Pancreas (tissue), 10 donors: ENCODE measurements at regions not wholly inside any gene's neighbourhood (a gene's known extent, or its start where the extent isn't known, plus 50 kb on each side); places are given as distances from the start of the nearest gene placed in this dataset.

Experiments used
- ATAC-seq, 4 donors: fragments of 200-7000 bp; cut with Tn5 transposase; one replicate each; pipeline versions ENCODE4 v1.8.0 to v1.9.1; 2020; ENCODE audit warnings: mild to moderate bottlenecking in 4 of 4, moderate library complexity in 4 of 4
- DNase-seq, 6 donors: peaks; one replicate each; pipeline ENCODE4 v3.0.0-alpha.2; 2020
- FAIRE-seq: peaks from 2 replicates; lab custom pipeline; 2012; peaks lifted over from hg19 to GRCh38; lab: Jason Lieb, UNC
- H3K27ac ChIP-seq, 4 donors: fragments of 200-600 bp; sonication (generic); 1 replicate in 3 of 4; 2 replicates in 1 of 4; pipeline versions ENCODE4 v1.5.0 to v1.8.0; 2020
- H3K27me3 ChIP-seq, 4 donors: fragments of 200-600 bp; one replicate each; pipeline ENCODE4 v1.8.0; 2021
- H3K36me3 ChIP-seq, 3 donors: fragments of 200-600 bp; sonication (generic) in 1 of 3; one replicate each; pipeline versions ENCODE4 v1.5.0 to v1.8.0; 2020 to 2021
- H3K4me1 ChIP-seq, 3 donors: fragments of 200-600 bp; one replicate each; pipeline ENCODE4 v1.8.0; 2021
- H3K4me3 ChIP-seq, 4 donors: fragments of 200-600 bp; sonication (generic) in 2 of 4; one replicate each; pipeline versions ENCODE4 v1.5.0 to v1.8.0; 2020 to 2021
- H3K9me3 ChIP-seq, 4 donors: fragments of 200-600 bp; one replicate each; pipeline ENCODE4 v1.8.0; 2021
- CTCF ChIP-seq, 4 donors: fragments of 200-600 bp; sonication (generic) in 3 of 4; IDR thresholded peaks; one replicate each; pipeline versions ENCODE4 v1.5.0 to v1.8.0; 2021; ENCODE audit warnings: antibody characterized with exemption in 4 of 4
- WGBS, 2 donors: extraction: QIAGEN DNeasy Blood & Tissue Kit; methylation state at CpG; one replicate each; pipeline ENCODE4 v1.1.7; 2013; 5-methylcytosine and 5-hydroxymethylcytosine counted together
- intact Hi-C, 3 donors: fragments of 100-400 bp; cut with DNase I; formaldehyde crosslinking; loops; one replicate each; pipeline versions ENCODE4 v1.11.1 to v1.14.2; 2022
- donor health status: healthy with polysubstance abuse.
- donor health status: DM: no; HTN: no; CAD: no; lungs with moderate emphysema.
- donor health status: DM: no; HTN: no; CAD: no.
- donor health status: control.
- donor health status: control.
- donor health status: Bipolar disorder and iron deficiency.
- donor health status: DM: yes; HTN: yes; CAD: no.
- donor health status: DM: no; HTN: no; CAD: no.
- donor health status: DM: no; HTN: no; CAD: no.
- donor health status: DM: yes; HTN: yes; CAD: no.

DNA sequence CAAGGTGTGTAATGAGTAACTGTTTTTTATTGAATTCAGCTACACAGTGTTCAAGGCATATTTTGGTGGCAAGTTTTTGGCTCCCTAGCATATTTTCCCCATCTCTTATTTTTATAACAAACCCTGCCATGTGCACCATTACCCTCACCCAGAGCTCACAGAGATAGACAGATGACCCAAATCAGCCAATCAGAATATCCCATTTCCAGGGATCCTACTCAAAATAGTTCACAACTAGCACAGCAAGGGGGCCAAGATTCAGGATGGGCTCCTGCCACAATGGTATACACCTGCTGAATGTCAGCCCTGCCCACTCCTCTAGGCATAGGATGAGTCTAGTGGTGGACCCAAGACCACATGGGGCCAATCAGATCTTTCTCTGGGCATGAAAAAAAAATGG, 78.8 kb upstream of the SETMAR start:
- no peak for FAIRE-seq
- H3K4me1 ChIP-seq: no peaks in the 10 kb centered on the region
- no peak for ATAC-seq
- no peaks in the 10 kb centered on the region for H3K36me3 ChIP-seq
- H3K27me3 ChIP-seq: no peaks in the 10 kb centered on the region
- H3K4me3 ChIP-seq: no peak overlapping the region
- no peak for DNase-seq
- no peak for TF ChIP-seq CTCF (IDR thresholded peaks at IDR 0.05)
- intact Hi-C loops: no loop called here
- no peaks in the 10 kb centered on the region for H3K9me3 ChIP-seq
- no peak overlapping the region for H3K27ac ChIP-seq

DNA sequence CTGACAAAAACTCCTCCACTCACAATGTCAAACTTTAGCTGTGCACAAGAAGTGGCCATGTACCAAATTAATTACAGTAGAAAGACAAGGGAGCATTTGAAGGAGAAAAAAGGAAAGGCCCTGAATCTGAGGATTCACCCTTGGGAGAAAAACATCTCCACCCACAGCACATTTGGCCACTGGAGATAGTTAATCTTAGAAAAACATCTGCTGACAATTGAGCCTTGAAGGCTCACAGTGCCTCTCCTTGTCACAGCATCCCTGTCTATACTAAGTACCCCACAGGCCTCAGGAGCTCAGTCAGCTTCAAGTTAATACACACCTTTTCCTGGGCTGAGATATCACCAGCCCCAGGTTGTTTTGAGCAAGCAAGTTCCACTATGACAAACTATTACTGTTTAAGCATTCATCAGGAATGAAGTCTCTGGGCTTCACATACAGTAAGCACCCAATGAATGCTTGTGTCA, 78.1 kb upstream of the SETMAR start:
- H3K9me3 ChIP-seq: no peaks in the 10 kb centered on the region
- TF ChIP-seq CTCF (IDR thresholded peaks at IDR 0.05): no peak
- ATAC-seq (no peak), DNase-seq (no peak), FAIRE-seq (no peak)
- no peaks in the 10 kb centered on the region for H3K27me3 ChIP-seq
- intact Hi-C loops: no loop called here
- H3K27ac ChIP-seq: no peak overlapping the region
- no peaks in the 10 kb centered on the region for H3K4me1 ChIP-seq
- H3K4me3 ChIP-seq: no peak overlapping the region
- H3K36me3 ChIP-seq: no peaks in the 10 kb centered on the region

- Histone ChIP-seq H3K27ac (no peak overlapping the region), H3K4me3 (no peak overlapping the region), H3K36me3 (no peaks in the 10 kb centered on the region), H3K4me1 (no peaks in the 10 kb centered on the region), H3K27me3 (no peaks in the 10 kb centered on the region), H3K9me3 (no peaks in the 10 kb centered on the region)
- ATAC-seq (no peak), FAIRE-seq (no peak), DNase-seq (no peak)
- 77 to 87% methylated on average over 2 of the region's 2 CpGs for WGBS, 2 donors
- no peak for TF ChIP-seq CTCF (IDR thresholded peaks at IDR 0.05)
- intact Hi-C loops: no loop called here
These were observed 74.9 kb upstream of the SETMAR start for GRCh38 chr3:4228295-4228694.

- Histone ChIP-seq H3K36me3 (no peaks in the 10 kb centered on the region), H3K4me1 (no peaks in the 10 kb centered on the region), H3K27ac (no peak overlapping the region), H3K27me3 (no peaks in the 10 kb centered on the region), H3K9me3 (no peaks in the 10 kb centered on the region), H3K4me3 (no peak overlapping the region)
- ATAC-seq: no peak
- no peak for DNase-seq
- no peak for TF ChIP-seq CTCF (IDR thresholded peaks at IDR 0.05)
- FAIRE-seq: no peak
- intact Hi-C loops: no loop called here
- WGBS, 2 donors: 50 to 54% methylated on average over 4 of the region's 4 CpGs
These were observed 72.1 kb upstream of the SETMAR start for GRCh38 chr3:4231041-4231440.

DNA sequence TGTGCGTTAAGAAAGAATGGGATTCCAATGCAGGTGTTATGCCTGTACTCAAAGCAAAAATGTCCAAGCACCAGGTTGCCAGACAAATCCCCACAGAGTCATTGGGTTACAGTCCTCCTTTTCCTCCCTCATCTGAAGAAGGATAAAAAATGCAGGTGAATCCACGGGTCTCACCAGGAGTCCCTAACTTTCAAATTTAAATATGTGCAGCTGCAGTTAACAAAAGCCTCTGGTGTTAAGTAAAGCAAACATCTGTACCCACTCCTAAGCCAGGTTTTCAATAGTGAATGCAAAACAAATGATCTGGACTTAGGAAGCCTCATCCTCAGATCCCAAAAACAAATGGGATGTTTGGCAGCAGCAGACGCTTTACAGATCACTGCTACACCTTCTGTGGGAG, 70.4 kb upstream of the SETMAR start:
- H3K36me3 ChIP-seq: no peaks in the 10 kb centered on the region
- no peak overlapping the region for H3K4me3 ChIP-seq
- intact Hi-C loops: no loop called here
- 50 to 55% methylated on average over 3 of the region's 3 CpGs for WGBS, 2 donors
- ATAC-seq: no peak
- H3K27ac ChIP-seq: no peak overlapping the region
- H3K4me1 ChIP-seq: no peaks in the 10 kb centered on the region
- FAIRE-seq: no peak
- H3K27me3 ChIP-seq: no peaks in the 10 kb centered on the region
- no peaks in the 10 kb centered on the region for H3K9me3 ChIP-seq
- TF ChIP-seq CTCF (IDR thresholded peaks at IDR 0.05): no peak
- no peak for DNase-seq
